ENCODE measurements at regions not wholly inside any gene's neighbourhood (a gene's known extent, or its start where the extent isn't known, plus 50 kb on each side); places are given as distances from the start of the nearest gene placed in this dataset.

DNA sequence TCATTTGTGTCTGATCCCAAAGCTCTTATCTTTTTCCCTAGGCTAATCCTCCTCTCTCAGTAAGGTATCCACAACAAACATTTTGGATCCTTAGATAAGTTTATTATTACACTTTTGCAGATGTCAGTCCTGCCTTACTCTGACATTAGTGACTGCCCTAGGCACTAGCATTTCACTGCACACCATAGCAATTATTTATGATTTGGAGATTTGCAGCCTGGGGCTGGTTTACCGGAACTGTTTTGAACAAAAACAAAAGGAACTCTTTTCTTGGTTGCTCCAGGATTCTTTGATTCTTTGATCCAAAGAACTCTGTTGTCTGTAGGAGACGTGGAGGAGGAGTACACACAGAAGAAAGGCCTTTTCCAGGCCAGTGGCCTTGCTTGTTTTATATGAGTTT, 80.4 kb downstream of the EDNRB start:
- DNase-seq: no peak

DNA sequence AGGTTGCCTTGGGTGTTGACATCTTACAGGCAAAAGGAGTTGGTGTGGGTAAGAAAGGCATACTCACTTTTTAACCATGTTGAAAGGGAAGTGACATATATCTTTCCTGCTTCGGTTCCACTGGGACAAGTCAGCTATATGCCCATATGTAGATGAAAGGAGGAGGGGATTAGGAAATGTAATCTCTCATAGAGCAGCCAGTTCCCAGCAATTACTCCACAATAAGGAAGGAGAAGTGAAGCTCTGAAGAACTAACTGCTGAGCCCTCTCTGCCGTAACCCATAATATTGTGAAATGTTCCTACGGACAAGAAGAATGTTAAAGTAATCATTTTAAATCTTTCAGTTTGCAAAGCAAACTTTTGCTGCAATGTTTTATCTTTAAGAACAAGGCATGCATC, 82.2 kb downstream of the EDNRB start:
- DNase-seq: peak; percentile 9

DNA sequence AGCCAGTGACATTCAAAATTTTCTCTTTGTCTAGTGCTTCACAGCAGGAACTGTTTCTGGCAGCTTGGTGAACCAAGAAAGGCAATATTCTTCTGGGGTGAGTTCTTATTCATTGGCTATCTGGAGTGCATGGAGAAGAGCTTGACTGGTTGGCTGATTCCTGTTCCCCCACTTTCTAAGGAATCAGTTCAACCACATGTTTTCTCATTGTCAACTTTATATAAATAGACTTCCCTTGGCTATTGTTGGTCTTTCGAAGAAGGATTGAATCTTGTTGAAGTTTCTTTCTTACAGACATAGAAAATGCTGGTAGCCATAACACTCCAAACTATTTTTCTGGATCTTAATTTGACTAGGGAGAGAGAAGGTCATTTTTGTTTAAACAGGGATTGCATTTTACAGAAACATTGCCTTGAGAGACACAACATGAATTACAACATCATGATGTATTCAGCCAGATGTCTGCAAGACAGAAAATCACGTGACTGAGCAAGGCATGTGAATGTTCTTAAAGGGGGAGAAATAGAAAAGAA, 85.2 kb downstream of the EDNRB start:
- DNase-seq: peak; percentile 94

DNA sequence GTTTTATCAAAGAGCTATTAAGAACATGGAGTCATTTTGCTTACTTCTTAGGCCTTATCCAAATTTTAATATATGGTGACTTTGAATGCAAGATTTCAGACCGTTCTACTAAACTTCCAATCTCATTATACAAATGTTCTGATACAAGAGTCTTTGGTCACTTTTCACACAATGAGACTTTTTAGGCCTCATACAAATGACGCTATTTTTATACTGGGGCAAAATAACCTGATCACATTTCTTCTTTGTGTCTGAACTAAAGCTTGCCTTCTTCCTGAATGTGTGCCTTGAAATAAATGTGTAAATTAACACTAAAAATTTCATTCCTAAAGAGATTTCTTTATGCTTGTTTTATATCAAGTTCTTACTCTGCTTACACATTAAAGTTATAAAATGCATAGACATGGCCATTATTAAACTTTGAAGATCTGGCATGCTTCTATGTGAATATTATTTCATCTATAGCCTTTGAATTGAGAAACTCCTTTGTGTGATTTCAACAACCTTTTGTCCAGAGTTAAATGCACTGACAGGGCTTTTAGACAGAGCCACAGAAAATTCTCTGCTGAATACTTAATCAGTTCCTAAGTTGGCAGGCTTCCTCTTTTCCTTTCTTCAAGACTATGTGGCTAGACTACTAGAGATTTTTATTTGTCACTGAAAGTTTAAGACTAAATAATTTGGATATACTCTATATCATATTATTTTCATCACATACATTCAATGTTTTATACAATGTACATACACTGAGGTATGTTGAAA, 86.1 kb downstream of the EDNRB start:
- peak; percentile 50 for DNase-seq

DNA sequence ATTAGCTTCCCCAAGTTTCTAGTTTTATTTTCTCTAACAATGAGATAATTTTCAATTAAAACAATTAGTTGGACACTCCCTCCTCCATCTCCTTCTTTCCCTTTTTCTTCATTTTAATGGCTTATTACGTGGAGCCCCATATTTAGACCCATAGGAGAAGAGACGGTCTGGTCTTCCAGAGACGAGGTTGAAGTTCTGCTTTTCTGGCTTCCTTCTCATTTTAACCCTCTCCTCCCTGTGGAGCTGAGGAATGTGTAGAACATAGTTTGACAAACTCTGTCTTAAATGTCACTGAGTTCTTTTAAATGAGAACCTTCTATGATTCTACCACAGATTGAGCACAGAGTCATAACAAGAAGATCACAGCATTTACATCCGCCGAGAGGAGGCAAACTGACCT, 86.8 kb downstream of the EDNRB start:
- DNase-seq: no peak

DNA sequence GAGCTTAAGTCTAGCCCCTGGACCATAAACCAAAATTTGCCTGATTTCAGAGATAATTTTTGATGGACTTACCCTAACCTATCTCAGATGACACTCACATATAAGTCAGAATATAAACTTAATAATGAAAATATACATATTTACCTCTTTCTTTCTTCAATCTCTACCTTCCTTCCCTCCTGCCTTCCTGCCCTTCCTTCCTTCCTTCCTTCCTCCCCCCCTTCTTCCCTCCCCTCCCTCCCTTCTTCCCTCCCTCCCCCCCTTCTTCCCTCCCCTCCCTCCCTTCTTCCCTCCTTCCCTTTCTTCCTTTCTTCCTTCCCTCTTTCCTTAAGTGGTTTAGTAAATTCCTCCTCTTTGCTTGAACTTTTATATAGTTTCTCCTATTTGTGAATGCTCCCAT, 88.7 kb downstream of the EDNRB start:
- no peak for DNase-seq

DNA sequence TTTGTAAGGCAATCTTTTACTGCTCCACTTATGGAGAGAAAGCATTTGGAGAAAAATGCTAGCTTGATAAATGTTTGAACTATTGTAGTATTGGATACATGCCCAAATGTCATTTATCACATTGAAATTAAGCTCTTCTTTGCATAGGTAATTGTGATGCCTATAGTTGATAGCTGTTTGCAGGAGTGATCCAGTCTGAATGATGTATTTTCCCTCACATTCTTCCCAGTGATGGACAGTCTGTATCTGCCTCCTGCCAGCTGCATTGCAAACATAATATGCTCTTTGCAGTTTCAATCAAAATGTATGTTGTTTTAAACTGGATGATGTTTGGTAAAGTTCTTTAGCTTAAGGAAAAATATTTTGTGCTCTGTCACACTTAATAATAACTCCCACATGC, 89.8 kb downstream of the EDNRB start:
- peak; percentile 27 for DNase-seq

DNA sequence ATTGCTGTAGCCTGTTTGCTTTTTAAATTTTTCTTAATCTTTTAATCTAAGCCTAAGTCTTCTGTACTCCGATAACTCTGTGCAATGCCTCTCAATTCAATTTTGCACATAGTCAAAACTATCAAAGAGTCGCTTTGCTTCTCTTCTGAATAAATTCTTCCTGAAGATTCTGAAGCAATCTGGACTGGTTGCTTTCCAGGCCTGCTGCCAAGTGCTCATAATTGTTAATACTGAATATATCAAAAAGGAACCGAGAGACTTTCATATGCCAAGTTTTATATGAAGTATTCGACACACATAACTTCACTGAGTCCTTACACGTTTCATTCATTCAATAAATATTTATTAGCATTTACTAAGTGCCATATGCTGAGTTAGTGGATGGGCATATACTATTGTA, 91.3 kb downstream of the EDNRB start:
- peak; percentile 9 for DNase-seq

DNA sequence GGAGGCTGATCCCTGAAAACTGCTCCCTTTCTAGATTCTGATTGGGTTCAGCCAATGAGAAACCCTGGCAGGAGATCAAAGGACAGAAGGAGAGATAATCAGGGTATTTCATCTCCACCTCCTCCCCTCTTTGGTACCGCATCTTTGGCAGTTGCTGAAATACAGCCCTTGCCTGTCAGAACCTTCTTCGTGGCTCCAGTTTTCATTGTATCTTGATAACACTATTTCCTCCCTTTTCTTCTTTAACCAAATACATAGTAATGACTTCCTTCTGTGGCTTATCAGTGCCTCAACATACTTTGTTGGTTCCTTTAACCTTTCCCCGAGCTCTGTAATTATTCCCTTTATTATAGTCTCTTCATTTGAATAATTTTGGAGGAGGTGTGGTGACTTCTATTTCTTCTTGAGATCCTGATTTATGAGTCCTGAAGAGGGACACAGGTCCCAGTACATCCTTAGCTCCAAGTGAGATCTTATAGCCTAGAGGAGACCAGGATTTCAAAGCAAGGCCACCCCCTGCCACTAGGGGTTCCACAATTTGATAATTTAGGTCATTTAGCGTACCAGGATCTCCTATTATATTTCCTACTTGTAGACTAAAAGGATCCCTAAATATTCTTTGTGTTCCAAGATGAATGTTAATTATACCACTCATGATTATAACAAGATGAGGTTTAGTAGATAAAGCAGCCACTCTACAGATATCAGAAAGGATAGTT, 98.0 kb downstream of the EDNRB start:
- no peak for DNase-seq

DNA sequence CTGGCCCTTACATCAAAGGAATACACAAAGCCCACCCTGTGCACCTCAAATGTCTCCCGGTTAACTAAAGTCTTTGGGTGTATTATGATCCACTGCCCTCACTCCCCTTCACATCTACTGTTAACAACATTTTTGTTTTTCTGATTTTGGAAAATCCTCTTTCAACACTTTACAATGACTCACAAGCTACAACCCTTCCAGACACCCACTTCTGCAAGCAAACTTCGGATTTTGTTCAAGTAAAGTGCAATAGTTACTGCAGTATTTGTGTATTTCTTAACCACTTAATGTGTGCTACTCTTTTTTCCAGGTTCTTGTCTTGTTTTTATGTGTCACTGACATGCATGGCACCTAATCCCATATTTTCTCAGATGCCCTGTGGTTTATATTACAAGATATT, 101.1 kb downstream of the EDNRB start:
- DNase-seq: no peak

DNA sequence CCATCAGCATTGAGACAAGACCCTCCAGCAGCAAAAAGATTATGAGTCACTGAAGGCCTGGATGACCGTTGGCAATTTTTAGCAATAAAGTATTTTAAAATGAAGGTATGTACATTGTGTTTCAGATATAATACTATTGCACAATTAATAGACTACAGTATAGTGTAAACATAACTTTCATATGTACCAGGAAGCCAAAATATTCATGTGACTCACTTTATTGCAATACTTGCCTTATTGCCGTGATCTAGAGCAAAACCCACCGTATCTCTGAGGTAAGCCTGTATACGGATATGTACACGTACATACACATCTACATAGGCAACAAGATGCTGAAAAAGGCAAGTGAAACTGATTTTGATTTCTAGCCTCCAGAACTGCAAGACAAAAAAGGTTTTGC, 103.3 kb downstream of the EDNRB start:
- DNase-seq: no peak

All from skin of body (tissue), 1 donor.